HCT116 (cell line): ENCODE measurements at regions not wholly inside any gene's neighbourhood (a gene's known extent, or its start where the extent isn't known, plus 50 kb on each side); places are given as distances from the start of the nearest gene placed in this dataset.

Source experiments
- ATAC-seq: fragments of 200-7000 bp; cut with Tn5 transposase; 2 replicates; pipeline ENCODE4 v1.9.1; 2020; ENCODE audit warnings: mild to moderate bottlenecking, moderate library complexity
- BruUV-seq: library from RNA; stranded (reverse); fragments of 400-500 nt; replicated peaks from 2 replicates; lab custom pipeline; 2021; lab: Mats Ljungman, UMichigan
- CTCF ChIA-PET: fragments of 300-600 bp; sonication (Branson Sonifier 250); formaldehyde crosslinking; loops from one replicate; lab custom pipeline; 2021; ENCODE audit warnings: antibody characterized with exemption; lab: Charles Lee
- POLR2A ChIA-PET: fragments of 300-600, 350-600 bp; sonication (Branson Sonifier 250); formaldehyde crosslinking; loops from one replicate; lab custom pipeline; 2021; ENCODE audit warnings: antibody characterized with exemption; lab: Charles Lee
- RAD21 ChIA-PET, 2 experiments: fragments of 300-600 bp; sonication (Branson Sonifier 250); formaldehyde crosslinking; loops; one replicate each; lab custom pipeline; 2023; ENCODE audit warnings: low total read pairs in 2 of 2; ENCODE audit not compliant: uncharacterized antibody in 2 of 2, unreplicated experiment in 2 of 2, low non-redundant PET in 1 of 2; lab: Charles Lee
- DNase-seq: peaks from one replicate; pipeline ENCODE4 v3.0.0-alpha.2; 2010; ENCODE audit warnings: low read depth, low spot score
- H2AFZ ChIP-seq: fragments of 200-600 bp; shearing (Covaris generic), sonication (generic); 2 replicates; pipeline ENCODE4 v1.6.1; 2017; ENCODE audit warnings: low read depth, mixed run types, mixed read lengths, antibody characterized with exemption, low read length; ENCODE audit not compliant: poor library complexity, severe bottlenecking
- H3K27ac ChIP-seq: 2 replicates; pipeline ENCODE4 v1.5.1; 2012; ENCODE audit warnings: low read depth, low read length
- H3K27me3 ChIP-seq: fragments of 200-600 bp; sonication (generic); 2 replicates; pipeline ENCODE4 v1.6.1; 2016; ENCODE audit warnings: mixed run types, low read length, mixed read lengths; ENCODE audit not compliant: insufficient read depth
- H3K36me3 ChIP-seq, 2 experiments: fragments of 200-500 bp in 1 of 2; fragments of 200-600 bp in 1 of 2; sonication (Bioruptor generic) in 1 of 2; sonication (generic) in 1 of 2; 2 replicates each; pipeline versions ENCODE4 v1.5.1 to v1.6.1; 2014 to 2016; ENCODE audit warnings: low read length in 2 of 2, inconsistent platforms in 1 of 2, mixed read lengths in 1 of 2, mixed run types in 1 of 2; ENCODE audit not compliant: insufficient read depth in 2 of 2, control insufficient read depth in 1 of 2
- H3K4me1 ChIP-seq, 2 experiments: fragments of 200-600 bp in 1 of 2; sonication (generic) in 1 of 2; 2 replicates each; pipeline versions ENCODE4 v1.5.1 to v1.6.1; 2012 to 2017; ENCODE audit warnings: low read length in 2 of 2, inconsistent platforms in 1 of 2, mild to moderate bottlenecking in 1 of 2, mixed read lengths in 1 of 2, mixed run types in 1 of 2, moderate library complexity in 1 of 2; ENCODE audit not compliant: insufficient read depth in 2 of 2, control insufficient read depth in 1 of 2
- H3K4me2 ChIP-seq: fragments of 200-600 bp; sonication (generic); 2 replicates; pipeline ENCODE4 v1.6.1; 2017; ENCODE audit warnings: mixed run types, low read length, mixed read lengths
- H3K4me3 ChIP-seq, 2 experiments: fragments of 200-600 bp in 1 of 2; sonication (generic) in 1 of 2; replicated peaks in 1 of 2; 2 replicates each; pipeline ENCODE4 v1.5.1; 2011 to 2016; ENCODE audit warnings: low read length in 2 of 2, control low read depth in 1 of 2, low read depth in 1 of 2, mild to moderate bottlenecking in 1 of 2, mixed read lengths in 1 of 2, mixed run types in 1 of 2
- H3K79me2 ChIP-seq: fragments of 200-600 bp; sonication (generic); 2 replicates; pipeline ENCODE4 v1.6.1; 2017; ENCODE audit warnings: mild to moderate bottlenecking, mixed run types, low read length, moderate library complexity, mixed read lengths; ENCODE audit not compliant: insufficient read depth
- H3K9ac ChIP-seq: fragments of 200-600 bp; sonication (generic); 2 replicates; pipeline ENCODE4 v1.6.1; 2016; ENCODE audit warnings: low read length, mixed read lengths
- H3K9me2 ChIP-seq: fragments of 200-600 bp; sonication (generic), shearing (Covaris generic); 2 replicates; pipeline ENCODE4 v1.6.1; 2017; ENCODE audit warnings: mixed run types, mild to moderate bottlenecking, moderate library complexity; ENCODE audit not compliant: insufficient read depth
- H3K9me3 ChIP-seq, 2 experiments: fragments of 200-500 bp in 1 of 2; fragments of 200-600 bp in 1 of 2; sonication (Bioruptor generic) in 1 of 2; sonication (generic) in 1 of 2; 2 replicates each; pipeline ENCODE4 v1.6.1; 2014 to 2017; ENCODE audit warnings: low read length in 2 of 2, mixed read lengths in 2 of 2, inconsistent platforms in 1 of 2, low read depth in 1 of 2, mild to moderate bottlenecking in 1 of 2, mixed run types in 1 of 2, moderate library complexity in 1 of 2; ENCODE audit not compliant: control insufficient read depth in 1 of 2, insufficient read depth in 1 of 2
- H4K20me1 ChIP-seq: fragments of 200-600 bp; sonication (generic), shearing (Covaris generic); 2 replicates; pipeline ENCODE4 v1.6.1; 2017; ENCODE audit warnings: mixed run types, mild to moderate bottlenecking, moderate library complexity; ENCODE audit not compliant: insufficient read depth
- EZH2 ChIP-seq: fragments of 200-600 bp; sonication (generic); IDR thresholded peaks from 2 replicates; pipeline ENCODE4 v1.6.1; 2017; ENCODE audit warnings: antibody characterized with exemption, mixed run types
- FOSL1 ChIP-seq: IDR thresholded peaks from 2 replicates; pipeline ENCODE4 v1.6.1; 2012; ENCODE audit warnings: low read depth
- JUND ChIP-seq: IDR thresholded peaks from 2 replicates; pipeline ENCODE4 v1.6.1; 2012
- RAD21 ChIP-seq: IDR thresholded peaks from 2 replicates; pipeline ENCODE4 v1.6.1; 2012; ENCODE audit warnings: low read depth, mild to moderate bottlenecking
- REST ChIP-seq: IDR thresholded peaks from 2 replicates; pipeline ENCODE4 v1.6.1; 2012; ENCODE audit warnings: low read depth
- intact Hi-C: fragments of 100-400 bp; cut with micrococcal nuclease; formaldehyde crosslinking; loops from 2 replicates; pipeline ENCODE4 v1.10.0; 2022
- TF ChIP-seq, protein P1 (sequence below): IDR thresholded peaks from 2 replicates; pipeline ENCODE4 v1.6.1; 2011; ENCODE audit warnings: mild to moderate bottlenecking, low read length, moderate library complexity; ENCODE audit not compliant: insufficient replicate concordance; ENCODE audit errors: extremely low read depth

GRCh38 chrX:40281336-40282005 lies 183.7 kb upstream of the BCOR start:
- RAD21 ChIA-PET, result no interaction called here
- no TSS peak for BruUV-seq
- no peaks in the 10 kb centered on the region for H3K4me1 ChIP-seq
- H3K9ac ChIP-seq, result no peak overlapping the region
- H3K79me2 ChIP-seq, result no peaks in the 10 kb centered on the region
- H3K4me2 ChIP-seq, result no peak overlapping the region
- no peaks in the 10 kb centered on the region for H3K9me3 ChIP-seq
- H4K20me1 ChIP-seq, result no peaks in the 10 kb centered on the region
- no peaks in the 10 kb centered on the region for H3K27me3 ChIP-seq
- CTCF ChIA-PET, result no interaction called here
- TF ChIP-seq EZH2 (no peak), FOSL1 (no peak), RAD21 (no peak), JUND (no peak), REST (no peak)
- TF ChIP-seq, protein P1, sequence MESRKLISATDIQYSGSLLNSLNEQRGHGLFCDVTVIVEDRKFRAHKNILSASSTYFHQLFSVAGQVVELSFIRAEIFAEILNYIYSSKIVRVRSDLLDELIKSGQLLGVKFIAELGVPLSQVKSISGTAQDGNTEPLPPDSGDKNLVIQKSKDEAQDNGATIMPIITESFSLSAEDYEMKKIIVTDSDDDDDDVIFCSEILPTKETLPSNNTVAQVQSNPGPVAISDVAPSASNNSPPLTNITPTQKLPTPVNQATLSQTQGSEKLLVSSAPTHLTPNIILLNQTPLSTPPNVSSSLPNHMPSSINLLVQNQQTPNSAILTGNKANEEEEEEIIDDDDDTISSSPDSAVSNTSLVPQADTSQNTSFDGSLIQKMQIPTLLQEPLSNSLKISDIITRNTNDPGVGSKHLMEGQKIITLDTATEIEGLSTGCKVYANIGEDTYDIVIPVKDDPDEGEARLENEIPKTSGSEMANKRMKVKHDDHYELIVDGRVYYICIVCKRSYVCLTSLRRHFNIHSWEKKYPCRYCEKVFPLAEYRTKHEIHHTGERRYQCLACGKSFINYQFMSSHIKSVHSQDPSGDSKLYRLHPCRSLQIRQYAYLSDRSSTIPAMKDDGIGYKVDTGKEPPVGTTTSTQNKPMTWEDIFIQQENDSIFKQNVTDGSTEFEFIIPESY, result no peak
- TF ChIP-seq, all 23 proteins: peak for 0
- H3K27ac ChIP-seq, result no peak overlapping the region
- no peak overlapping the region for H3K4me3 ChIP-seq
- POLR2A ChIA-PET, result no interaction called here
- no peaks in the 10 kb centered on the region for H3K36me3 ChIP-seq
- H2AFZ ChIP-seq, result no peak overlapping the region
- H3K9me2 ChIP-seq, result no peaks in the 10 kb centered on the region
- intact Hi-C loops, result no loop called here
- ATAC-seq (no peak), DNase-seq (no peak)
